HUDEP-2 (cell line): ENCODE measurements at regions not wholly inside any gene's neighbourhood (a gene's known extent, or its start where the extent isn't known, plus 50 kb on each side); places are given as distances from the start of the nearest gene placed in this dataset.
"Not testable (repeated sequence)": the region's sequence is repeated elsewhere in the genome, so short reads cannot be mapped to it uniquely, and the experiment has no call there.

Experiments
- DNase-seq, 76 experiments: peaks; one replicate each; lab custom pipeline; 2025; ENCODE audit not compliant: unreplicated experiment in 76 of 76; lab: John Stamatoyannopoulos, UW

DNA sequence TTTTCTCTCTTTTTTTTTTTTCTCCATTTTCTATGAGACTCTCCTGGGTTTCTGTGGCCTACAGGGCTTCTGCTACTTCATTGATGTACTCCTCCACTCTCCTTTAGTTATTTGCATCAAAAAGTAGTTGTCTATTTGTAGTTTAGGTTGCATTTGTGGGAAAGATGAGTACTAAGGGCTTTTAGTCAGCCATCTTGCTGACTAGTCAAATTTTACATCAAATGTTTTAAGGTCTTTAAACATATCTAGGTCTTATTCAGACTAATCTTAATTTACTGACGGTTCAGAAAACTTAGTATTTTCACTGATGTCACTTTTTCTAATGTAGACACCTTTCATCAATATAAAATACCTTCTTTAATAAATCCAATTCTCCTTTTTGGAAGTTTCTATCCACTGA is 871.0 kb downstream of the PLOD2 start:
- no peak for DNase-seq

- no peak for DNase-seq
Observed at GRCh38 chr3:145294572-145294971, 866.4 kb downstream of the PLOD2 start.

DNA sequence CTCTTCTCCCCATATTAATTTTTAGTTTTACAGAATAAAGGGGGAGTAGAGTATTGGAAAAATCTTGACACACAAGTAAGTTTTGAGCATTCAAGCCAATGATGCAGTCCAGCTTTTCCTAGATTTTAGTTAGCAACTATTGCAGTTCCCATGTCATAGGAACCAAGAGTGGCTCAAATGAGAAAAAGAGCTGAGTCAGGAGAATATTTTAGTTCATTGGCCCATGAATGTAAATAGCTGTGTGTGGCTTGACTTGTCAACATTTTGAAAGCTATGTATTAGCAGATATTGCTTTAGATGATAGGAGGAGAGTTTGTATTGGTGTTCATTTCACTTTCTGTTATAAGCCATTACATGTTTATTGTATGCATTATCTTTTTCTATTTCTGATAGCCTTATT is 853.7 kb downstream of the PLOD2 start:
- no peak for DNase-seq

DNA sequence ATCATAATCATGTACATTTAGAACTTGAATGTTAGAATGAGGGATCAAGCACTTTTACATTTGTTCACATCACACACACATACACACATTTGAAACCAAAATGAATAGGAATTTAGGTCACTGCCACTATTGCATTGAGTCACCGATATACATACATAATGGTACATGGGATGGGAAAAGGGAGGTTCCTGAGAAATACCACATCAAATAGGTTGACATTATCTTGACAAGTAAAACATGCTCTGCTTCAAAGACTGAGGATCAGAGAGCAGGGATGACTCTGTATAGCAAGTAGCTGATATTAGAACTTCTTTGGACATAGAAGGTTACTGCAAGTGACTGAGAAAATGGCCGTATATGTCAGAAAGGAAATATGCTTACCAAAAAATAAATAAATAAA is 847.2 kb downstream of the PLOD2 start:
- DNase-seq: no peak

GRCh38 chr3:145316253-145316652 is 844.7 kb downstream of the PLOD2 start:
- DNase-seq: not testable (repeated sequence)

DNA sequence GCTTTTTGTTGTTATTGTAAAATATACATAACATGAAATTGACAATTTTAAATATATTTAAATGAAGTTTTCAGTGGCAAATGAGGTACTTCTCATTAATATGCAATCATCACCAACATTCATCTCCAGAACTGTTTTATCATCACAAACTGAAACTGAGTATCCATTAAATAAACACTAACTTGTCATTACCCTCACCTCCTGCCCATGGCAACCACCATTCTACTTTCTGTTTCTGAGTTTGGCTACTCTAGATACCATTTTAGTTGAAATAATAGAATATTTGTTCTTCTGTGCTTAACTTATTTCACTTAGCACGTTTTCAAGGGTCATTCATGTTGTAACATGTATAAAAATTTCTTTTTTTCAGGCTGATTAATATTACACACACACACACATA is 834.3 kb downstream of the PLOD2 start:
- DNase-seq: no peak

DNA sequence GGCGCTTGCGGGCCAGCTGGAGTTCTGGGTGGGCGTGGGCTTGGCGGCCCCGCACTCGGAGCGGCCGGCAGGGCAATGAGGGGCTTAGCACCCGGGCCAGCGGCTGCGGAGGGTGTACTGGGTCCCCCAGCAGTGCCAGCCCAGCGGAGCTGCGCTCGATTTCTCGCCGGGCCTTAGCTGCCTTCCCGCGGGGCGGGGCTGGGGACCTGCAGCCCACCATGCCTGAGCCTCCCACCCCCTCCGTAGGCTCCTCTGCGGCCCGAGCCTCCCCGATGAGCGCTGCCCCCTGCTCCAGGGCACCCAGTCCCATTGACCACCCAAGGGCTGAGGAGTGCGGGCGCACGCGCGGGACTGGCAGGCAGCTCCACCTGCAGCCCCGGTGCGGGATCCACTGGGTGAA is 827.6 kb downstream of the PLOD2 start:
- DNase-seq: not testable (repeated sequence)

GRCh38 chr3:145333931-145334330 is 827.1 kb downstream of the PLOD2 start:
- peak in 1 of 76 experiments; percentile 1 for DNase-seq

GRCh38 chr3:145355206-145355605 is 805.8 kb downstream of the PLOD2 start:
- no peak for DNase-seq

DNA sequence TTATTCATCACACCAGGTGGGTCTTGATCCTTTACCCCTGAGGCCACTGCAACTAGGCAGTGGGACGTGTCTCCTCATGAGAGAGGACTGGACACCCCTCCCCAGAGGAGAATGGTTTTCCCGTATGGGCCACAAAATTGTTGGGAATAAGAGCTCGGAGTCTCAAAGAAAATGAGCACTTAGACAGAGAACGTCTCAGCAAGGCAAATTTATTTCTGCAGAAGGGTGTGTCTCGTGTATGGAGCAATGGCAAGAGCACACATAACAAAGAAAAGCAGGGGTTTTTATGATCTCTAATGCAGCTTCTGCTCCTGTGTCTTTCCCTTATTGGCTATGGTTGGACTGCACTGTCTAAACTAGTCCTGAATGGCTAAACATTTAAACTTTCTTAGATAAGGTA is 803.5 kb downstream of the PLOD2 start:
- no peak for DNase-seq

- DNase-seq: no peak
Observed at GRCh38 chr3:145359040-145359439, 801.9 kb downstream of the PLOD2 start.

- no peak for DNase-seq
Observed at GRCh38 chr3:145368748-145369147, 792.2 kb downstream of the PLOD2 start.

GRCh38 chr3:145370870-145371269 is 790.1 kb downstream of the PLOD2 start:
- DNase-seq: no peak

DNA sequence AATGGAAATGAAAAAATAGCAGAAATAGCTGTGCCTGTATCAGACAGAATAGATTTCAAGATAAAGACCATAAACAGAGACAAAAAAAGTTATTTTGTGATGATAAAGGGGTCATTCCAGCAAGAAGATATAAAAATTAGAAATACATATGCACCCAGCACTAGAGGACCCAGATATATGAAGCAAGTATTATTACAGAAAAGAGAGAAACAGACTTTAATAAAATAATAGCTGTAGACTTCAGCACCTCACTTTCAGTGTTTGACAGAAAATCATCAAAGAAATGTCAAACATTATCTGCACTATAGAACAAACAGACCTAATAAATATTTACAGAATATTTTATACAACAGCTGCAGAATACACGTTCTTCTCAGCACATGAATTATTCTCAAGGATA is 783.7 kb downstream of the PLOD2 start:
- no peak for DNase-seq

GRCh38 chr3:145383416-145383815 is 777.6 kb downstream of the PLOD2 start:
- no peak for DNase-seq

- DNase-seq: no peak
Observed at GRCh38 chr3:145384307-145384706, 776.7 kb downstream of the PLOD2 start.

DNA sequence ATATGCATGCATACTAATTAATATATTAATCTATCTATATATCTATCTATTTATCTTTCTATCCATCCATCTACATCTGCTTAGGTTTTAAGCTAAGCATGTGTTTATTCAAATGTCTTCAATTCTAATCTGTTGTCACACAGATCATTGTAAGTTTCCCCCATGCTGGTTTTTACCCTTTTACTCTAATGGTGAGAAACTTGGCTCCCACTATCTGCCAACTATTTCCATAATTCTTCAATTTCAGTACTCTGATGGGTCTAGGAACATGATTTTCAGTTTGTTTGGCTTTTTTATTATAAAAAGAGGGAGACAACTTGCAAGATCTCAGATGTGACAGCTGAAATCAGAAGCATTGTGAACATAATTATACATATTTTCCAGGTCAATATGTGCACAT is 773.8 kb downstream of the PLOD2 start:
- DNase-seq: no peak

DNA sequence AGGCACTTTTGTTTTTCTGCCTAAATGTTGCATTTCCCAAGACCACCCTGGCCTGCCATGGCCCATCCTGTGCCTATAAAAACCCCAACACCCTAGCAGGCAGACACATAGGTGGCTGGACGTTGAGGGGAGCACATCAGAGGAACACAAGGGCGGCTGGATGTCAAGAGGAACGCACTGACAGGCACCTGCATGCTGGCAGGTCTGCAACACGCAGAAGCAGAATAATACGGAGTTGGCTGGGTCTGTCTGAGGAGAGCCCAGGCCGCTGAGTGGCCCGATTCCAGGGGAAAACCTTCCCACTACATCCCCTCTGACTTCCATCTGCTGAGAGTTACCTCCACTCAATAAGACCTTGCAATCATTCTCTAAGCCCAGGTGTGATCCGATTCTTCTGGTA is 765.6 kb downstream of the PLOD2 start:
- DNase-seq: no peak

DNA sequence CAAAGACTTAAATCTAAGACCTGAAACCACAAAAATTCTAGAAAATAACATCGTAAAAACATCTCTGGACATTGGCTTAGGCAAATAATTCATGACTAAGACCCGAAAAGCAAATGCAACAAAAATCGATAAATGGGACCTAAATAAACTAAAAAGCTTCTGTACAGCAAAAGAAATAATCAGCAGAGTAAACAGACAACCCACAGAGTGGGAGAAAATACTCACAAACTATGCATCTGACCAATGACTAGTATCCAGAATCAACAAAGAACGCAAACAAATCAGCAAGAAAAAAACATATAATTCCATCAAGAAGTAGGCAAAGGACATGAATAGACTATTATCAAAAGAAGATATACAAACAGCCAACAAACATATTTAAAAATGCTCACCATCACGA is 749.4 kb downstream of the PLOD2 start:
- no peak for DNase-seq

DNA sequence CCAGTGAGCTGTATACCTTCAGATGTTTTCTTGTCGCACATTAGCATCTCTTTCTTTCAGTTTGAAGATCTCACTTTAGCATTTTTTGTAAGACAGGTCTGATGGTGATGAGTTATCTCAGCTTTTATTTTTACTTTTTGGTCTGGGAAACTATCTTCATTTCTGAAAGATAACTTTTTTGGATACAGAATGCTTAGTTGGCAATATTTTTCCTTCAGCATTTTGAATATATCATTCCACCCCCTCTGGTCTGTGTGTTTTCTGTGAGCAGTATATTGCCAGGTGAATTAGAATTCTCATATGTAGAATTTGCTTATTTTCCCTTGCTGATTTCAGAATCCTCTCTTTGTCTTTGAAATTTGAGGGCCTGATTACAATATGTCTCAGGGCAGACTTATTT is 743.3 kb downstream of the PLOD2 start:
- no peak for DNase-seq

- no peak for DNase-seq
Observed at GRCh38 chr3:145422556-145422955, 738.4 kb downstream of the PLOD2 start.

DNA sequence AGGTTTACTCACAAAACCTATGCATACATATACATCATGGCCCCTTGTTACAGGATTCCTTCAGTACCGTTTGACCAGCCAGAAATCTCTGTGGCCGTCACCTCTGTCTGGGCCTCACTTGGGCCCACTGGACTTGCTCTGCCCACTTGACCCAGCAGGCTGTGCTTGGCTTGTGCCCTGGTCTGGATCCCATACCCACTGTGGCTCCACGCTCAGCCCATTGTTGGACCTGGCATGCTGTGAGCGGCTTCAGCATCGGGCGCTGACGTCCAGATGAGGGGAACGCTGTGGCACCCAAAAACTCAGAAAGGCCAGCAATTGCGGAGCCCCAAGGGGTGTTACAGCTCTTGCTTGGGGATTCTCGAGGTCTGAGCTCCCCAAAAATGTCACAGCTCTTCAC is 733.6 kb downstream of the PLOD2 start:
- DNase-seq: no peak

DNA sequence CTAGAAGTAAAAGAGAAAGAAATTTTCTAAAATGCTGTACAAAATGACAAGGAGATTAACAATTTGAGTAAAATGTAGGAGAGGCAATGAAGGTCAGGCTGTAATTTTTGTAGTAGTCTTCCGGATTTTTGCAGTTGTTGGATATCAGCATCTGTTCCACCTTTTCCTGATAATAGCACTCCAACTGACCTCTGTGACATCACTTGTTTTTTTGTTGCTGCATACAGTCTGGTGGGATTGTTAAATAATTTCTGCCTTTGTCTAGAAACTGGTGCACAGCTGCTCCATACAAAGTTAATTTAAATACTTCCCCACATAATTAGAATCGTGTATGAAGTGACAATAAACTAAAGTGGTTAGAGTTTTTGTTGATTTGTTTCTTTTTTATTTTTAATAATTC is 731.4 kb downstream of the PLOD2 start:
- no peak for DNase-seq

DNA sequence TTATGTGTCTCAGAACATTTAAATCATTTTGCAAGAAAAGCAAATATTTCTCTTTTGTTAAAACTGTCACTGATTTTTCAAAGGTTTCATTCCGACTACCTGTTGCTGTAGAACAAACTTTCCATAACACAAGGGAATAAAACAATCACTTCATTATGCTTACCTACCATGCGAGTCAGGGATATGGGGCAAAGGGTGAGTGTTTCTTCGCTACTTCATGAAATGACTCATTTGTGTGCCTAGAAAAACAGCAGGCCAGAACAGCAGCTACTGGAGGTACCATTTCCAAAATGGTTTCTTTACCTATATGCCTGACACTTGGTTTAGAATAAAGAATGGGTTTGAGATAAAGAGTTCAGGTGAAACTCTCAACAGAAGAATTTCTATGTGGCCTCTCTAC is 712.5 kb downstream of the PLOD2 start:
- no peak for DNase-seq
